ENCODE measurements at regions not wholly inside any gene's neighbourhood (a gene's known extent, or its start where the extent isn't known, plus 50 kb on each side); places are given as distances from the start of the nearest gene placed in this dataset.

GRCh38 chr1:213438339-213438738 lies 387.3 kb downstream of the RPS6KC1 start:
- intact Hi-C loops (cut with DNase I) = no loop called here
- ATAC-seq = no peak
- H3K27ac ChIP-seq = no peak overlapping the region
- TF ChIP-seq CTCF (IDR thresholded peaks at IDR 0.05) = no peak
- no peak overlapping the region for H3K4me3 ChIP-seq
- H3K9me3 ChIP-seq = no peaks in the 10 kb centered on the region
- H3K4me1 ChIP-seq = no peaks in the 10 kb centered on the region
- no peak for DNase-seq
- H3K27me3 ChIP-seq (ENCODE audit: insufficient read depth in 3 of 3, low read length in 2 of 3) = no peaks in the 10 kb centered on the region
- no peaks in the 10 kb centered on the region for H3K36me3 ChIP-seq (ENCODE audit: insufficient read depth in 1 of 2, low read depth in 1 of 2)

- Histone ChIP-seq H3K36me3 (ENCODE audit: insufficient read depth in 1 of 2, low read depth in 1 of 2) (no peaks in the 10 kb centered on the region), H3K9me3 (no peaks in the 10 kb centered on the region), H3K27ac (no peak overlapping the region), H3K27me3 (ENCODE audit: insufficient read depth in 3 of 3, low read length in 2 of 3) (no peaks in the 10 kb centered on the region), H3K4me3 (no peak overlapping the region), H3K4me1 (no peaks in the 10 kb centered on the region)
- no peak for DNase-seq
- ATAC-seq = no peak
- 95 to 96% (median 95%) methylated on average over 2 of the region's 2 CpGs for WGBS, 3 donors
- intact Hi-C loops (cut with DNase I) = no loop called here
- TF ChIP-seq CTCF (IDR thresholded peaks at IDR 0.05) = no peak
These were observed 388.7 kb downstream of the RPS6KC1 start for GRCh38 chr1:213439703-213440102.

GRCh38 chr1:213440766-213441165 lies 389.7 kb downstream of the RPS6KC1 start:
- 54 to 58% (median 56%) methylated on average over 4 of the region's 4 CpGs for WGBS, 3 donors

GRCh38 chr1:213443415-213443814 lies 392.4 kb downstream of the RPS6KC1 start:
- no peak for ATAC-seq
- H3K9me3 ChIP-seq = no peaks in the 10 kb centered on the region
- H3K4me3 ChIP-seq = no peak overlapping the region
- H3K27me3 ChIP-seq (ENCODE audit: insufficient read depth in 3 of 3, low read length in 2 of 3) = no peaks in the 10 kb centered on the region
- H3K27ac ChIP-seq = no peak overlapping the region
- DNase-seq = no peak
- WGBS, 3 donors = 92 to 95% (median 94%) methylated on average over 5 of the region's 5 CpGs
- no peaks in the 10 kb centered on the region for H3K4me1 ChIP-seq
- TF ChIP-seq CTCF (IDR thresholded peaks at IDR 0.05) = no peak
- intact Hi-C loops (cut with DNase I) = no loop called here
- no peaks in the 10 kb centered on the region for H3K36me3 ChIP-seq (ENCODE audit: insufficient read depth in 1 of 2, low read depth in 1 of 2)

More at GRCh38 chr1:213440766-213441165, 389.7 kb downstream of the RPS6KC1 start:
- intact Hi-C loops (cut with DNase I) = no loop called here
- Histone ChIP-seq H3K27me3 (ENCODE audit: insufficient read depth in 3 of 3, low read length in 2 of 3) (no peaks in the 10 kb centered on the region), H3K4me3 (no peak overlapping the region), H3K9me3 (no peaks in the 10 kb centered on the region), H3K27ac (no peak overlapping the region), H3K4me1 (no peaks in the 10 kb centered on the region), H3K36me3 (ENCODE audit: insufficient read depth in 1 of 2, low read depth in 1 of 2) (no peaks in the 10 kb centered on the region)
- ATAC-seq (no peak), DNase-seq (no peak)
- no peak for TF ChIP-seq CTCF (IDR thresholded peaks at IDR 0.05)

- no peak for TF ChIP-seq CTCF (IDR thresholded peaks at IDR 0.05)
- intact Hi-C loops (cut with DNase I) = no loop called here
- Histone ChIP-seq H3K9me3 (no peaks in the 10 kb centered on the region), H3K4me3 (no peak overlapping the region), H3K36me3 (ENCODE audit: insufficient read depth in 1 of 2, low read depth in 1 of 2) (no peaks in the 10 kb centered on the region), H3K27ac (no peak overlapping the region), H3K4me1 (no peaks in the 10 kb centered on the region), H3K27me3 (ENCODE audit: insufficient read depth in 3 of 3, low read length in 2 of 3) (no peaks in the 10 kb centered on the region)
- WGBS, 3 donors = 79 to 92% (median 85%) methylated on average over 6 of the region's 6 CpGs
- ATAC-seq (no peak), DNase-seq (no peak)
These were observed 393.2 kb downstream of the RPS6KC1 start for GRCh38 chr1:213444224-213444623.

All from psoas muscle (tissue), 7 donors.